Esophagus (tissue), 2 donors: ENCODE measurements at regions not wholly inside any gene's neighbourhood (a gene's known extent, or its start where the extent isn't known, plus 50 kb on each side); places are given as distances from the start of the nearest gene placed in this dataset.

Source experiments
- H3K27ac ChIP-seq, 2 donors: one replicate each; pipeline ENCODE4 v1.5.1; 2013; ENCODE audit warnings: low read depth in 2 of 2, mild to moderate bottlenecking in 2 of 2, inconsistent platforms in 1 of 2, low read length in 1 of 2, moderate library complexity in 1 of 2
- H3K27me3 ChIP-seq, 2 donors: one replicate each; pipeline ENCODE4 v1.6.1; 2013; ENCODE audit warnings: low read length in 2 of 2, control low read depth in 1 of 2, mild to moderate bottlenecking in 1 of 2; ENCODE audit not compliant: insufficient read depth in 2 of 2, control insufficient read depth in 1 of 2
- H3K36me3 ChIP-seq, 2 donors: one replicate each; pipeline ENCODE4 v1.6.1; 2013; ENCODE audit warnings: low read length in 1 of 2; ENCODE audit not compliant: control insufficient read depth in 2 of 2, insufficient read depth in 2 of 2
- H3K4me1 ChIP-seq, 2 donors: one replicate each; pipeline ENCODE4 v1.6.1; 2013; ENCODE audit warnings: low read length in 1 of 2; ENCODE audit not compliant: control insufficient read depth in 2 of 2, insufficient read depth in 2 of 2
- H3K4me3 ChIP-seq, 2 donors: one replicate each; pipeline ENCODE4 v1.5.1; 2013; ENCODE audit warnings: low read length in 2 of 2, mild to moderate bottlenecking in 2 of 2, low read depth in 1 of 2, moderate library complexity in 1 of 2
- H3K9me3 ChIP-seq, 2 donors: one replicate each; pipeline ENCODE4 v1.6.1; 2013; ENCODE audit warnings: mild to moderate bottlenecking in 2 of 2, low read depth in 1 of 2, low read length in 1 of 2, moderate library complexity in 1 of 2; ENCODE audit not compliant: control insufficient read depth in 2 of 2, insufficient read depth in 1 of 2
- WGBS, 2 donors: extraction: QIAGEN DNeasy Blood & Tissue Kit; methylation state at CpG; one replicate each; pipeline ENCODE4 v1.1.7; 2013; 5-methylcytosine and 5-hydroxymethylcytosine counted together
- donor health status: healthy with polysubstance abuse.
- donor health status: Bipolar disorder and iron deficiency.

DNA sequence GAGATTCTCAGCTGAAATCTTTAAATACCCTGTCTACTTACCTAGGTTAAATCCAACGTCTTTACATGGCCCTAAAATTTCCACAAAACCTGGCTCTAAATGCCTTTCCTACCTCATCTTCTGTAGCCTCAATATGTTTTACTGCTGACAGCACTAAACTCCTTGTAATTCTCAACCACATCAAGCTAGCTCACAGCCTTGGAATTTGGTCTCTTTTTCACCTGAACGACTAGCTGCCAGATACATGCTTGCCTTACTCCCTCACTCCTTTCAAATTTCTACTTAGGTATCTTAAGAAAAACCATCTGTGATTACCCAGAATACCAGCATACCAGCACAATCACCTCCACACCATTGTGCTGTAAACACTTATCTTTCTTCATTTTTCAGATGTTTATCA, 635.6 kb upstream of the PCDH10 start:
- Histone ChIP-seq H3K27ac (no peak overlapping the region), H3K4me3 (no peak overlapping the region), H3K9me3 (no peaks in the 10 kb centered on the region), H3K4me1 (no peaks in the 10 kb centered on the region), H3K27me3 (no peaks in the 10 kb centered on the region), H3K36me3 (no peaks in the 10 kb centered on the region)
- WGBS, 2 donors: 37 to 44% methylated on average over 2 of the region's 2 CpGs

- H3K27me3 ChIP-seq: no peaks in the 10 kb centered on the region
- no peaks in the 10 kb centered on the region for H3K4me1 ChIP-seq
- H3K4me3 ChIP-seq: no peak overlapping the region
- WGBS, 2 donors: 58 to 60% methylated on average over 1 of the region's 1 CpG
- H3K9me3 ChIP-seq: no peaks in the 10 kb centered on the region
- no peaks in the 10 kb centered on the region for H3K36me3 ChIP-seq
- H3K27ac ChIP-seq: no peak overlapping the region
These were observed 622.4 kb upstream of the PCDH10 start for GRCh38 chr4:132526652-132527051.

DNA sequence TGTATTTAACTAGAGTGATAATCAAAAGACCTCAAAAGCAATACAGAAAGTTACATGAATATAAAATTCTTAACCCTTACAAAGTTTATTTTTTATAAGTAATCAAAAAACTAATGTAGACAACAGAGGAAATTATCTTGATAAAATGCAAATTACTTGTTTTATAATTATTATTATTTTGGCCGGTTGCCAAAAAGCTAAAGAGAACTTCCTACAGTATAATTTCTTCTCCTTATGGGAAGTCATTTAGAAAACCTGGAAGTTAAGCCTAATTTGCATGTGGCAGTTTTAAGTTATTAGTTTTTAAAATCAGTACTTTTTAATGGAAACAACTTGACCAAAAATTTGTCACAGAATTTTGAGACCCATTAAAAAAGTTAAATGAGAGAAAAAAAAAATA, 621.3 kb upstream of the PCDH10 start:
- 52 to 55% methylated on average over 1 of the region's 1 CpG for WGBS, 2 donors
- no peaks in the 10 kb centered on the region for H3K36me3 ChIP-seq
- H3K27ac ChIP-seq: no peak overlapping the region
- no peaks in the 10 kb centered on the region for H3K27me3 ChIP-seq
- H3K4me1 ChIP-seq: no peaks in the 10 kb centered on the region
- H3K9me3 ChIP-seq: no peaks in the 10 kb centered on the region
- H3K4me3 ChIP-seq: no peak overlapping the region

GRCh38 chr4:132530861-132531260, 618.2 kb upstream of the PCDH10 start:
- no peak overlapping the region for H3K27ac ChIP-seq

GRCh38 chr4:132540268-132540667, 608.8 kb upstream of the PCDH10 start:
- 80 to 88% methylated on average over 1 of the region's 1 CpG for WGBS, 2 donors
- Histone ChIP-seq H3K9me3 (no peaks in the 10 kb centered on the region), H3K4me1 (no peaks in the 10 kb centered on the region), H3K4me3 (no peak overlapping the region), H3K36me3 (no peaks in the 10 kb centered on the region), H3K27ac (no peak overlapping the region), H3K27me3 (no peaks in the 10 kb centered on the region)

More at GRCh38 chr4:132530861-132531260, 618.2 kb upstream of the PCDH10 start:
- WGBS, 2 donors: 19 to 44% methylated on average over 2 of the region's 2 CpGs
- Histone ChIP-seq H3K27me3 (no peaks in the 10 kb centered on the region), H3K4me3 (no peak overlapping the region), H3K9me3 (no peaks in the 10 kb centered on the region), H3K36me3 (no peaks in the 10 kb centered on the region), H3K4me1 (no peaks in the 10 kb centered on the region)

DNA sequence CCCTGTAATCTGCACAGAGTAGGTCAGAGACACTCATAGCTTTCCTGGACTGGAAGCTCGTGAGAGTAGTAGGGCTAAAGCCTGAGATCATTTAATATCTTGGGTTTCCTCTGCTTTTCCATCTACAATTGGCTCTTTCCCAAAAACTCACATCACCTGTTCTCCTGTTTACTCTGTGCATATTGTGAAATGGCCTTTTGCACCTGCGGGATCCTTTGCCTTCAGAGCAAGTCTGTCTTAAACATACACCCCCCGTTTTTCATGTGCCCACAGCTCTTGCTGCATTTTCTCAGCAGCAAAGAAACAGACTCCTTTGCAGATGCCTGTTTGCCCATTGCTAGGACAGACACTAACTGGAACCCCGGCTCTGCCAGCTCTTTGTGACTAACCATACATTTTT, 608.3 kb upstream of the PCDH10 start:
- H3K27ac ChIP-seq: no peak overlapping the region
- 46 to 56% methylated on average over 4 of the region's 4 CpGs for WGBS, 2 donors
- no peaks in the 10 kb centered on the region for H3K9me3 ChIP-seq
- H3K4me3 ChIP-seq: no peak overlapping the region
- no peaks in the 10 kb centered on the region for H3K27me3 ChIP-seq
- H3K4me1 ChIP-seq: no peaks in the 10 kb centered on the region
- no peaks in the 10 kb centered on the region for H3K36me3 ChIP-seq

DNA sequence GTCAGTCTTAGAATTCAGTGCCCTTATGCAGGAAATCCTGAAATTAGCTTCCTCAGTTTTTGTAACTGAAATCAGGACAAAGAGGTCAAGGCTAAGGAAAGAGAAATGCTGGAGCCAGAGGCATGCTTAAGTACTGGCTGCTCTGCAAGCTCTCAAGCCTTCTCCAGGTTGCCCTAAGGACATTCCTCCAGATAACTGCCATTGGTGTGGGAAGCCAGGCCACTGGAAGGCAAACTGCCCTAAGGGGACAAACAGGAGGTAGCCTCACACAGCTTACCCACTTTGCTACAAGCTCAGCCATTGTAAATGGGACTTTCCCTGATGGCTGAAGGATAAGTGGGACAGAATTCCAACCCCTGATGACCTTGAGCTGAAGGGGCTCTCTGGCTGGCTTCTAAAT, 606.9 kb upstream of the PCDH10 start:
- no peaks in the 10 kb centered on the region for H3K9me3 ChIP-seq
- no peaks in the 10 kb centered on the region for H3K27me3 ChIP-seq
- H3K27ac ChIP-seq: no peak overlapping the region
- H3K4me3 ChIP-seq: no peak overlapping the region
- no peaks in the 10 kb centered on the region for H3K4me1 ChIP-seq
- H3K36me3 ChIP-seq: no peaks in the 10 kb centered on the region

- no peaks in the 10 kb centered on the region for H3K9me3 ChIP-seq
- no peak overlapping the region for H3K4me3 ChIP-seq
- no peaks in the 10 kb centered on the region for H3K36me3 ChIP-seq
- no peaks in the 10 kb centered on the region for H3K4me1 ChIP-seq
- no peaks in the 10 kb centered on the region for H3K27me3 ChIP-seq
- H3K27ac ChIP-seq: no peak overlapping the region
- WGBS, 2 donors: 84 to 87% methylated on average over 4 of the region's 4 CpGs
These were observed 600.6 kb upstream of the PCDH10 start for GRCh38 chr4:132548463-132548862.

DNA sequence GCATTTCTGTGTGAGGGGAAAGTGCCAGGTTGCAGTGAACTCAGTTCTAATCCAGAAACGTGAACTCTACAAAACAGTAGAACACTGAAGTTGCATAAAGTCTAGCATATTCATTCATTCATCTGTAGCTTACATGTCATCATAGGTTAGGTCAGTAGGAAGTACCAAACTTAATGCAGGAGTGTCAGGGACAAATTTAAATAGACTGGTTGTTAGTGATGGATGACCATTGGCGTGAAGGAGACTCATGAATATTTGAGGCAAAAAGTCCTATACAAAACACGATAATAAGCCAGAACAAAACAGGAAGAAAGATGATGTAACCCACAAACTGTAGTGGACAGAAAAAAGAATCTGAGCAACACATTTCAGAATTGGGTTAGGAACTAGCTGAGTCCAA, 592.8 kb upstream of the PCDH10 start:
- H3K9me3 ChIP-seq: no peaks in the 10 kb centered on the region
- H3K27ac ChIP-seq: no peak overlapping the region
- no peak overlapping the region for H3K4me3 ChIP-seq
- no peaks in the 10 kb centered on the region for H3K27me3 ChIP-seq
- no peaks in the 10 kb centered on the region for H3K36me3 ChIP-seq
- no peaks in the 10 kb centered on the region for H3K4me1 ChIP-seq
- 76 to 81% methylated on average over 3 of the region's 3 CpGs for WGBS, 2 donors

GRCh38 chr4:132557660-132558059, 591.4 kb upstream of the PCDH10 start:
- Histone ChIP-seq H3K4me1 (no peaks in the 10 kb centered on the region), H3K4me3 (no peak overlapping the region), H3K27ac (no peak overlapping the region)

More at GRCh38 chr4:132557660-132558059, 591.4 kb upstream of the PCDH10 start:
- Histone ChIP-seq H3K36me3 (no peaks in the 10 kb centered on the region), H3K27me3 (no peaks in the 10 kb centered on the region), H3K9me3 (no peaks in the 10 kb centered on the region)
